ENCODE measurements at regions not wholly inside any gene's neighbourhood (a gene's known extent, or its start where the extent isn't known, plus 50 kb on each side); places are given as distances from the start of the nearest gene placed in this dataset.

- no peak overlapping the region for H3K9ac ChIP-seq (ENCODE audit: low read depth, low read length)
- H3K4me1 ChIP-seq (ENCODE audit: insufficient read depth, low read length) = peaks cover 21% of the 10 kb centered on the region
- H3K36me3 ChIP-seq (ENCODE audit: insufficient read depth, low read length) = no peaks in the 10 kb centered on the region
- no peaks in the 10 kb centered on the region; the same call in 1 of the 2 replicates for H3K9me3 ChIP-seq (ENCODE audit: control insufficient read depth, insufficient read depth, low read length)
Observed at GRCh38 chr1:209367061-209367772, 216.3 kb upstream of the CAMK1G start.

- peaks cover 13% of the 10 kb centered on the region for H3K4me1 ChIP-seq (ENCODE audit: insufficient read depth, low read length)
- no peaks in the 10 kb centered on the region; the same call in 1 of the 2 replicates for H3K9me3 ChIP-seq (ENCODE audit: control insufficient read depth, insufficient read depth, low read length)
- H3K9ac ChIP-seq (ENCODE audit: low read depth, low read length) = no peak overlapping the region
- no peaks in the 10 kb centered on the region for H3K36me3 ChIP-seq (ENCODE audit: insufficient read depth, low read length)
Observed at GRCh38 chr1:209368864-209369598, 214.5 kb upstream of the CAMK1G start.

GRCh38 chr1:209370241-209370995 lies 213.1 kb upstream of the CAMK1G start:
- Histone ChIP-seq H3K9me3 (ENCODE audit: control insufficient read depth, insufficient read depth, low read length) (no peaks in the 10 kb centered on the region; the same call in 1 of the 2 replicates), H3K36me3 (ENCODE audit: insufficient read depth, low read length) (no peaks in the 10 kb centered on the region), H3K4me1 (ENCODE audit: insufficient read depth, low read length) (peaks cover 18% of the 10 kb centered on the region), H3K9ac (ENCODE audit: low read depth, low read length) (no peak overlapping the region)

- no peaks in the 10 kb centered on the region for H3K9me3 ChIP-seq (ENCODE audit: control insufficient read depth, insufficient read depth, low read length)
- H3K36me3 ChIP-seq (ENCODE audit: insufficient read depth, low read length) = no peaks in the 10 kb centered on the region
- peaks cover 16% of the 10 kb centered on the region for H3K4me1 ChIP-seq (ENCODE audit: insufficient read depth, low read length)
- no peak overlapping the region for H3K9ac ChIP-seq (ENCODE audit: low read depth, low read length)
Observed at GRCh38 chr1:209375097-209375496, 208.4 kb upstream of the CAMK1G start.

GRCh38 chr1:209375671-209376365 lies 207.7 kb upstream of the CAMK1G start:
- H3K9ac ChIP-seq (ENCODE audit: low read depth, low read length) = no peak overlapping the region
- H3K36me3 ChIP-seq (ENCODE audit: insufficient read depth, low read length) = no peaks in the 10 kb centered on the region
- no peaks in the 10 kb centered on the region for H3K9me3 ChIP-seq (ENCODE audit: control insufficient read depth, insufficient read depth, low read length)
- peaks cover 20% of the 10 kb centered on the region for H3K4me1 ChIP-seq (ENCODE audit: insufficient read depth, low read length)

GRCh38 chr1:209376774-209377173 lies 206.7 kb upstream of the CAMK1G start:
- Histone ChIP-seq H3K9me3 (ENCODE audit: control insufficient read depth, insufficient read depth, low read length) (no peaks in the 10 kb centered on the region), H3K9ac (ENCODE audit: low read depth, low read length) (no peak overlapping the region), H3K4me1 (ENCODE audit: insufficient read depth, low read length) (peaks cover 20% of the 10 kb centered on the region), H3K36me3 (ENCODE audit: insufficient read depth, low read length) (no peaks in the 10 kb centered on the region)

- Histone ChIP-seq H3K9ac (ENCODE audit: low read depth, low read length) (no peak overlapping the region), H3K9me3 (ENCODE audit: control insufficient read depth, insufficient read depth, low read length) (no peaks in the 10 kb centered on the region), H3K36me3 (ENCODE audit: insufficient read depth, low read length) (no peaks in the 10 kb centered on the region), H3K4me1 (ENCODE audit: insufficient read depth, low read length) (peaks cover 31% of the 10 kb centered on the region)
Observed at GRCh38 chr1:209377995-209378394, 205.5 kb upstream of the CAMK1G start.

GRCh38 chr1:209379280-209379679 lies 204.2 kb upstream of the CAMK1G start:
- H3K9ac ChIP-seq (ENCODE audit: low read depth, low read length) = no peak overlapping the region
- no peaks in the 10 kb centered on the region for H3K36me3 ChIP-seq (ENCODE audit: insufficient read depth, low read length)
- H3K4me1 ChIP-seq (ENCODE audit: insufficient read depth, low read length) = peaks cover 43% of the 10 kb centered on the region
- no peaks in the 10 kb centered on the region for H3K9me3 ChIP-seq (ENCODE audit: control insufficient read depth, insufficient read depth, low read length)

- Histone ChIP-seq H3K36me3 (ENCODE audit: insufficient read depth, low read length) (no peaks in the 10 kb centered on the region), H3K4me1 (ENCODE audit: insufficient read depth, low read length) (peaks cover 49% of the 10 kb centered on the region), H3K9ac (ENCODE audit: low read depth, low read length) (no peak overlapping the region), H3K9me3 (ENCODE audit: control insufficient read depth, insufficient read depth, low read length) (no peaks in the 10 kb centered on the region)
Observed at GRCh38 chr1:209380420-209380819, 203.1 kb upstream of the CAMK1G start.

- Histone ChIP-seq H3K9ac (ENCODE audit: low read depth, low read length) (no peak overlapping the region; the same call in 1 of the 2 replicates), H3K9me3 (ENCODE audit: control insufficient read depth, insufficient read depth, low read length) (no peaks in the 10 kb centered on the region), H3K4me1 (ENCODE audit: insufficient read depth, low read length) (peaks cover 47% of the 10 kb centered on the region), H3K36me3 (ENCODE audit: insufficient read depth, low read length) (no peaks in the 10 kb centered on the region)
Observed at GRCh38 chr1:209382231-209383100, 201.0 kb upstream of the CAMK1G start.

- H3K4me1 ChIP-seq (ENCODE audit: insufficient read depth, low read length) = peaks cover 53% of the 10 kb centered on the region
- no peak overlapping the region; the same call in 1 of the 2 replicates for H3K9ac ChIP-seq (ENCODE audit: low read depth, low read length)
- no peaks in the 10 kb centered on the region for H3K9me3 ChIP-seq (ENCODE audit: control insufficient read depth, insufficient read depth, low read length)
- H3K36me3 ChIP-seq (ENCODE audit: insufficient read depth, low read length) = no peaks in the 10 kb centered on the region
Observed at GRCh38 chr1:209383422-209383821, 200.1 kb upstream of the CAMK1G start.

- 0 out of 2 replicates have a peak overlapping the region, but pooled peaks have one; percentile 9 for H3K9ac ChIP-seq (ENCODE audit: low read depth, low read length)
- H3K4me1 ChIP-seq (ENCODE audit: insufficient read depth, low read length) = peaks cover 53% of the 10 kb centered on the region
- H3K9me3 ChIP-seq (ENCODE audit: control insufficient read depth, insufficient read depth, low read length) = no peaks in the 10 kb centered on the region
- no peaks in the 10 kb centered on the region for H3K36me3 ChIP-seq (ENCODE audit: insufficient read depth, low read length)
Observed at GRCh38 chr1:209383907-209384709, 199.4 kb upstream of the CAMK1G start.

Measured in ES-I3 (cell line).